ENCODE measurements at regions not wholly inside any gene's neighbourhood (a gene's known extent, or its start where the extent isn't known, plus 50 kb on each side); places are given as distances from the start of the nearest gene placed in this dataset.

DNA sequence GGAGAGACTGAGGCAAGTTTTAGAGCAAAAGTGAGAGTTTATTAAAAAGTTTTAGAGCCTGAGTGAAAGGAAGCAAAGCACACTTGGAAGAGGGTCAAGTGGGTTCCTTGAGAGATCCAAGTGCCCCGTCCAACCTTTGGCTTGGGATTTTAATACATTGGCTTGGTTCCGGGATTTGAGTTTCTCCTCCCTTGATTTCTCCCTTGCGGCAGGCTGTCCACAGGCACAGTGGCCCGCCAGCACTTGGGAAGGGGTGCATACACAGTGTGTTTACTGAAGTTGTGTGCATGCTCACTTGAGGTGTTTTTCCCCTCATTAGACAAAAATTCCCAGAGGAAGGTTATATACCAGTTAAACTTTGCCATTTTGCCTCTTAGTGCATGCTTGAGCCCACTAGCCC is 333.5 kb downstream of the PCDH18 start:
- CTCF ChIA-PET = no interaction called here
- H3K27ac ChIP-seq (ENCODE audit: low read depth, low read length, poor library complexity, severe bottlenecking) = no peak overlapping the region
- BruUV-seq (replicated peaks) = no TSS peak
- intact Hi-C loops (cut with micrococcal nuclease; ENCODE audit: unreplicated experiment) = no loop called here
- POLR2A ChIA-PET (ENCODE audit: low non-redundant PET) = no interaction called here
- no peaks in the 10 kb centered on the region for H3K9me3 ChIP-seq (ENCODE audit: low read depth, low read length, poor library complexity, severe bottlenecking)
- TF ChIP-seq EZH2 (IDR thresholded peaks at IDR 0.05; ENCODE audit: borderline replicate concordance, low read depth, low read length, poor library complexity, severe bottlenecking) = no peak
- TF ChIP-seq, protein P1, sequence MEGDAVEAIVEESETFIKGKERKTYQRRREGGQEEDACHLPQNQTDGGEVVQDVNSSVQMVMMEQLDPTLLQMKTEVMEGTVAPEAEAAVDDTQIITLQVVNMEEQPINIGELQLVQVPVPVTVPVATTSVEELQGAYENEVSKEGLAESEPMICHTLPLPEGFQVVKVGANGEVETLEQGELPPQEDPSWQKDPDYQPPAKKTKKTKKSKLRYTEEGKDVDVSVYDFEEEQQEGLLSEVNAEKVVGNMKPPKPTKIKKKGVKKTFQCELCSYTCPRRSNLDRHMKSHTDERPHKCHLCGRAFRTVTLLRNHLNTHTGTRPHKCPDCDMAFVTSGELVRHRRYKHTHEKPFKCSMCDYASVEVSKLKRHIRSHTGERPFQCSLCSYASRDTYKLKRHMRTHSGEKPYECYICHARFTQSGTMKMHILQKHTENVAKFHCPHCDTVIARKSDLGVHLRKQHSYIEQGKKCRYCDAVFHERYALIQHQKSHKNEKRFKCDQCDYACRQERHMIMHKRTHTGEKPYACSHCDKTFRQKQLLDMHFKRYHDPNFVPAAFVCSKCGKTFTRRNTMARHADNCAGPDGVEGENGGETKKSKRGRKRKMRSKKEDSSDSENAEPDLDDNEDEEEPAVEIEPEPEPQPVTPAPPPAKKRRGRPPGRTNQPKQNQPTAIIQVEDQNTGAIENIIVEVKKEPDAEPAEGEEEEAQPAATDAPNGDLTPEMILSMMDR (conservative IDR thresholded peaks at IDR 0.05; ENCODE audit: low read depth, low read length) = no peak
- DNase-seq (ENCODE audit: low spot score) = no peak
- H3K27me3 ChIP-seq (replicated peaks; ENCODE audit: insufficient read depth, low read depth, low read length, poor library complexity) = no peaks in the 10 kb centered on the region
- H3K36me3 ChIP-seq (ENCODE audit: insufficient read depth, low read length, poor library complexity, severe bottlenecking) = no peaks in the 10 kb centered on the region
- no peak overlapping the region for H3K4me3 ChIP-seq (ENCODE audit: low read depth, low read length, poor library complexity, severe bottlenecking)
- no peaks in the 10 kb centered on the region for H3K4me1 ChIP-seq (ENCODE audit: insufficient read depth, low read length, poor library complexity, severe bottlenecking)

DNA sequence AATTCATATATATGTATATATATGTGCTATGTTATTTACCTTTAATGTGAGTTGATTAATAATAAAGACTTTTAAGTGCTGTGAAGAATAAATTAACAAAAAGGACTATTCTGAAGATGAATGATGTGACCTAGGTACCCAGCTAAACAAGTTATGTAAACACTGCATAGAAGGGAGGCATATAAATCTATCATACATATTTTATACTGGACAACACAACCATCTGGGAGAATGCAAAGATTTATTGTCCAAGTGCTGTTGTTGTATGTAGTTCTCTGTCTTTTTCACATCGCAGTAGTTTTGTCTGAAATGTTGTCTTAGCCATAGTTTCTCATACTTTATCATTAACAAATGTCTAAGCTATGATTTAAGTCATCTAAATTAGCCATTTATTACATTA is 337.6 kb downstream of the PCDH18 start:
- CTCF ChIA-PET = no interaction called here
- POLR2A ChIA-PET (ENCODE audit: low non-redundant PET) = no interaction called here
- no peak for DNase-seq (ENCODE audit: low spot score)
- TF ChIP-seq, protein P1 (conservative IDR thresholded peaks at IDR 0.05; ENCODE audit: low read depth, low read length) = no peak
- TF ChIP-seq EZH2 (IDR thresholded peaks at IDR 0.05; ENCODE audit: borderline replicate concordance, low read depth, low read length, poor library complexity, severe bottlenecking) = no peak
- Histone ChIP-seq H3K4me1 (ENCODE audit: insufficient read depth, low read length, poor library complexity, severe bottlenecking) (no peaks in the 10 kb centered on the region), H3K27me3 (replicated peaks; ENCODE audit: insufficient read depth, low read depth, low read length, poor library complexity) (no peaks in the 10 kb centered on the region), H3K9me3 (ENCODE audit: low read depth, low read length, poor library complexity, severe bottlenecking) (no peaks in the 10 kb centered on the region), H3K36me3 (ENCODE audit: insufficient read depth, low read length, poor library complexity, severe bottlenecking) (no peaks in the 10 kb centered on the region), H3K27ac (ENCODE audit: low read depth, low read length, poor library complexity, severe bottlenecking) (no peak overlapping the region), H3K4me3 (ENCODE audit: low read depth, low read length, poor library complexity, severe bottlenecking) (no peak overlapping the region)
- no TSS peak for BruUV-seq (replicated peaks)
- intact Hi-C loops (cut with micrococcal nuclease; ENCODE audit: unreplicated experiment) = no loop called here

DNA sequence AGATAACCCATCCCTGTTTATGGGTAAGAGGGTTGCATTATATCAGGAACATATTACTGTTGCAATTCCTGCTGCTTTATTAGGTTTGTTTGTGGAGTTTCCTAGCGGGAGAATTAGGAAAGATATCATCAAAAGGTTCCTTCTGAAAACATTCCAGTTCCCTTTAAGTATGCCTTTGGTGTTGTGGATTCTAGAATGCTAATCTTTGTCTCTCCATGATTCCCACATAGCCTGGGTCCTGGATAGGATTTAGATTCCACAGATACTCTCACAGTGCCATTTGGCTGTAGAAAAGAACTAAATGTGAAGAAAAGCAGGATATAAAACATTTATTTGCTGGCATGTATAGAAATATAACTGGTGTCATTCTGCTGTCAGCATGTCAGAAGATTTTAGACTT is 338.7 kb downstream of the PCDH18 start:
- CTCF ChIA-PET = no interaction called here
- H3K36me3 ChIP-seq (ENCODE audit: insufficient read depth, low read length, poor library complexity, severe bottlenecking) = no peaks in the 10 kb centered on the region
- no peak for DNase-seq (ENCODE audit: low spot score)
- intact Hi-C loops (cut with micrococcal nuclease; ENCODE audit: unreplicated experiment) = no loop called here
- BruUV-seq (replicated peaks) = no TSS peak
- no peak overlapping the region for H3K4me3 ChIP-seq (ENCODE audit: low read depth, low read length, poor library complexity, severe bottlenecking)
- no peak overlapping the region for H3K27ac ChIP-seq (ENCODE audit: low read depth, low read length, poor library complexity, severe bottlenecking)
- POLR2A ChIA-PET (ENCODE audit: low non-redundant PET) = no interaction called here
- H3K9me3 ChIP-seq (ENCODE audit: low read depth, low read length, poor library complexity, severe bottlenecking) = no peaks in the 10 kb centered on the region
- H3K27me3 ChIP-seq (replicated peaks; ENCODE audit: insufficient read depth, low read depth, low read length, poor library complexity) = no peaks in the 10 kb centered on the region
- no peaks in the 10 kb centered on the region for H3K4me1 ChIP-seq (ENCODE audit: insufficient read depth, low read length, poor library complexity, severe bottlenecking)
- no peak for TF ChIP-seq EZH2 (IDR thresholded peaks at IDR 0.05; ENCODE audit: borderline replicate concordance, low read depth, low read length, poor library complexity, severe bottlenecking)
- TF ChIP-seq, protein P1 (conservative IDR thresholded peaks at IDR 0.05; ENCODE audit: low read depth, low read length) = no peak

Measured in A673 (cell line).